H1 (cell line): ENCODE measurements at regions not wholly inside any gene's neighbourhood (a gene's known extent, or its start where the extent isn't known, plus 50 kb on each side); places are given as distances from the start of the nearest gene placed in this dataset.

Source experiments
- CTCF ChIA-PET: fragments of 300-600 bp; sonication (Branson Sonifier 250); formaldehyde crosslinking; loops from one replicate; lab custom pipeline; 2021; ENCODE audit not compliant: partially characterized antibody; lab: Charles Lee
- POLR2A ChIA-PET: fragments of 300-600 bp; sonication (Branson Sonifier 250); formaldehyde crosslinking; loops from one replicate; lab custom pipeline; 2021; ENCODE audit warnings: inconsistent platforms; ENCODE audit not compliant: partially characterized antibody; lab: Charles Lee
- DNase-seq, 2 experiments: peaks; one replicate each; pipeline versions ENCODE4 v3.0.0 to v3.0.0-alpha.2; 2010 to 2022; ENCODE audit warnings: low spot score in 2 of 2, low read depth in 1 of 2, mixed read lengths in 1 of 2
- FAIRE-seq: peaks from 2 replicates; lab custom pipeline; 2011; peaks lifted over from hg19 to GRCh38; lab: Jason Lieb, UNC
- H2AFZ ChIP-seq: 2 replicates; pipeline ENCODE4 v1.8.1; 2012; ENCODE audit warnings: low read length, inconsistent platforms
- H2AK5ac ChIP-seq: 2 replicates; pipeline ENCODE4 v1.6.1; 2013; ENCODE audit warnings: low read depth, low read length
- H2BK120ac ChIP-seq: replicated peaks from 2 replicates; pipeline ENCODE3; 2013; ENCODE audit warnings: low read depth, low read length, inconsistent platforms
- H2BK12ac ChIP-seq: 2 replicates; pipeline ENCODE4 v1.6.1; 2013; ENCODE audit warnings: low read depth, low read length
- H2BK15ac ChIP-seq: 2 replicates; pipeline ENCODE4 v1.6.1; 2013; ENCODE audit warnings: low read length
- H2BK20ac ChIP-seq: 2 replicates; pipeline ENCODE4 v1.6.1; 2013; ENCODE audit warnings: low read length
- H2BK5ac ChIP-seq: 2 replicates; pipeline ENCODE4 v1.6.1; 2013; ENCODE audit warnings: low read depth, low read length
- H3K14ac ChIP-seq: 2 replicates; pipeline ENCODE4 v1.6.1; 2013; ENCODE audit warnings: inconsistent platforms; ENCODE audit not compliant: insufficient read length
- H3K18ac ChIP-seq: 2 replicates; pipeline ENCODE4 v1.6.1; 2013; ENCODE audit warnings: low read length; ENCODE audit errors: extremely low read depth
- H3K23ac ChIP-seq: 2 replicates; pipeline ENCODE4 v1.6.1; 2013; ENCODE audit warnings: inconsistent platforms; ENCODE audit not compliant: insufficient read length
- H3K23me2 ChIP-seq: 2 replicates; pipeline ENCODE4 v1.6.1; 2013; ENCODE audit warnings: low read depth, low read length
- H3K27ac ChIP-seq: 2 replicates; pipeline ENCODE4 v1.6.1; 2011; ENCODE audit warnings: low read depth, low read length, inconsistent platforms
- H3K27me3 ChIP-seq, 4 experiments: replicated peaks in 1 of 4; 1 replicate in 1 of 4; 2 replicates in 3 of 4; pipeline versions ENCODE4 v1.6.1 to v1.8.1; 2011 to 2013; ENCODE audit warnings: low read length in 3 of 4, mild to moderate bottlenecking in 3 of 4, inconsistent platforms in 2 of 4, mixed read lengths in 2 of 4, moderate library complexity in 1 of 4; ENCODE audit not compliant: control insufficient read depth in 3 of 4, insufficient read depth in 3 of 4; ENCODE audit errors: extremely low read depth in 1 of 4
- H3K36me3 ChIP-seq, 4 experiments: 2 replicates each; pipeline versions ENCODE4 v1.6.1 to v1.8.1; 2011 to 2013; ENCODE audit warnings: mild to moderate bottlenecking in 4 of 4, low read length in 3 of 4, moderate library complexity in 2 of 4, control low read depth in 1 of 4, inconsistent platforms in 1 of 4; ENCODE audit not compliant: insufficient read depth in 4 of 4, control insufficient read depth in 2 of 4
- H3K4ac ChIP-seq: replicated peaks from 2 replicates; pipeline ENCODE3; 2013; ENCODE audit warnings: low read length, low read depth, mixed read lengths, inconsistent platforms; ENCODE audit not compliant: insufficient read length
- H3K4me1 ChIP-seq, 4 experiments: replicated peaks in 1 of 4; 1 replicate in 1 of 4; 2 replicates in 3 of 4; pipeline versions ENCODE4 v1.6.1 to v1.8.1; 2011 to 2013; ENCODE audit warnings: low read length in 3 of 4, inconsistent platforms in 2 of 4, mixed read lengths in 1 of 4; ENCODE audit not compliant: insufficient read depth in 4 of 4, control insufficient read depth in 3 of 4
- H3K4me2 ChIP-seq, 2 experiments: 2 replicates each; pipeline versions ENCODE4 v1.6.1 to v1.8.1; 2011 to 2013; ENCODE audit warnings: low read depth in 2 of 2, low read length in 2 of 2, control low read depth in 1 of 2, inconsistent platforms in 1 of 2, mild to moderate bottlenecking in 1 of 2; ENCODE audit not compliant: insufficient read depth in 1 of 2
- H3K4me3 ChIP-seq, 4 experiments: fragments of 200-600, 300-600 bp in 1 of 4; sonication (generic), shearing (Covaris generic), sonication (Bioruptor Twin) in 1 of 4; 2 replicates each; pipeline versions ENCODE4 v1.5.1 to v1.8.1; 2011 to 2016; ENCODE audit warnings: low read length in 4 of 4, low read depth in 3 of 4, control low read depth in 2 of 4, inconsistent platforms in 2 of 4, mild to moderate bottlenecking in 2 of 4, mixed read lengths in 1 of 4, moderate library complexity in 1 of 4; ENCODE audit not compliant: insufficient read depth in 2 of 4; ENCODE audit errors: extremely low read depth in 1 of 4
- H3K56ac ChIP-seq: replicated peaks from 2 replicates; pipeline ENCODE3; 2013; ENCODE audit warnings: low read depth, mild to moderate bottlenecking, mixed read lengths, low read length, inconsistent platforms; ENCODE audit not compliant: insufficient read length
- H3K79me1 ChIP-seq: 2 replicates; pipeline ENCODE4 v1.6.1; 2013; ENCODE audit warnings: low read depth, low read length, control low read depth
- H3K79me2 ChIP-seq, 2 experiments: 2 replicates each; pipeline versions ENCODE4 v1.6.1 to v1.8.1; 2012 to 2013; ENCODE audit warnings: low read length in 2 of 2, mild to moderate bottlenecking in 2 of 2, inconsistent platforms in 1 of 2; ENCODE audit not compliant: insufficient read depth in 2 of 2, control insufficient read depth in 1 of 2
- H3K9ac ChIP-seq, 4 experiments: replicated peaks in 1 of 4; 1 replicate in 1 of 4; 2 replicates in 3 of 4; pipeline versions ENCODE4 v1.6.1 to v1.8.1; 2011 to 2013; ENCODE audit warnings: low read depth in 3 of 4, low read length in 3 of 4, control low read depth in 2 of 4, mild to moderate bottlenecking in 2 of 4, moderate library complexity in 2 of 4, inconsistent platforms in 1 of 4; ENCODE audit errors: extremely low read depth in 1 of 4
- H3K9me3 ChIP-seq, 2 experiments: 2 replicates each; pipeline versions ENCODE4 v1.6.1 to v1.8.1; 2012 to 2013; ENCODE audit warnings: mild to moderate bottlenecking in 2 of 2, moderate library complexity in 2 of 2, control low read depth in 1 of 2, inconsistent platforms in 1 of 2, low read depth in 1 of 2, low read length in 1 of 2, mixed read lengths in 1 of 2; ENCODE audit not compliant: insufficient read depth in 2 of 2
- H4K20me1 ChIP-seq, 2 experiments: replicated peaks in 1 of 2; 2 replicates each; pipeline versions ENCODE3 to v1.8.1; 2011 to 2013; ENCODE audit warnings: inconsistent platforms in 2 of 2, low read length in 2 of 2, mild to moderate bottlenecking in 1 of 2; ENCODE audit not compliant: insufficient read depth in 2 of 2, control insufficient read depth in 1 of 2
- H4K5ac ChIP-seq: 2 replicates; pipeline ENCODE4 v1.6.1; 2013; ENCODE audit warnings: low read length, low read depth, mixed read lengths, inconsistent platforms; ENCODE audit not compliant: insufficient read length
- H4K8ac ChIP-seq: 2 replicates; pipeline ENCODE4 v1.8.0; 2013; ENCODE audit warnings: mild to moderate bottlenecking, moderate library complexity, low read length, inconsistent platforms; ENCODE audit not compliant: insufficient read depth; ENCODE audit errors: extremely low read depth
- H4K91ac ChIP-seq: replicated peaks from 2 replicates; pipeline ENCODE3; 2013; ENCODE audit warnings: low read length, mixed read lengths, inconsistent platforms; ENCODE audit not compliant: insufficient read length
- CEBPB ChIP-seq: IDR thresholded peaks from 2 replicates; pipeline ENCODE4 v1.6.1; 2012; ENCODE audit warnings: low read depth, low read length
- CHD1 ChIP-seq: IDR thresholded peaks from 2 replicates; pipeline ENCODE4 v1.6.1; 2012; ENCODE audit warnings: low read depth, low read length, improper control_type of control experiment
- CREB1 ChIP-seq: IDR thresholded peaks from 2 replicates; pipeline ENCODE4 v1.6.1; 2012; ENCODE audit warnings: inconsistent platforms
- E2F6 ChIP-seq: IDR thresholded peaks from 2 replicates; pipeline ENCODE4 v1.6.1; 2012; ENCODE audit warnings: inconsistent platforms
- HDAC6 ChIP-seq: IDR thresholded peaks from one replicate; pipeline ENCODE4 v1.7.1; 2012; ENCODE audit warnings: low read depth, mild to moderate bottlenecking, inconsistent platforms, low read length, moderate library complexity
- JUND ChIP-seq: IDR thresholded peaks from 2 replicates; pipeline ENCODE4 v1.6.1; 2011; ENCODE audit warnings: mild to moderate bottlenecking, improper control_type of control experiment, low read length
- POLR2A ChIP-seq, 2 experiments: IDR thresholded peaks; 1 replicate in 1 of 2; 2 replicates in 1 of 2; pipeline ENCODE4 v1.6.1; 2011; ENCODE audit warnings: low read depth in 2 of 2, low read length in 2 of 2, mild to moderate bottlenecking in 2 of 2; ENCODE audit errors: control extremely low read depth in 1 of 2
- POLR2AphosphoS5 ChIP-seq: IDR thresholded peaks from 2 replicates; pipeline ENCODE4 v1.6.1; 2011; ENCODE audit warnings: low read depth, low read length
- SAP30 ChIP-seq: fragments of 300-600 bp; sonication (generic); IDR thresholded peaks from 2 replicates; pipeline ENCODE4 v1.7.1; 2012; ENCODE audit warnings: low read length, moderate library complexity, mild to moderate bottlenecking, inconsistent platforms; ENCODE audit not compliant: insufficient read depth, insufficient replicate concordance
- SIX5 ChIP-seq: IDR thresholded peaks from 2 replicates; pipeline ENCODE4 v1.6.1; 2011; ENCODE audit warnings: mild to moderate bottlenecking, low read depth, low read length
- TAF1 ChIP-seq: IDR thresholded peaks from 2 replicates; pipeline ENCODE4 v1.6.1; 2011; ENCODE audit warnings: mild to moderate bottlenecking, low read depth, low read length
- TBP ChIP-seq: IDR thresholded peaks from 2 replicates; pipeline ENCODE4 v1.6.1; 2011; ENCODE audit warnings: low read depth, low read length, improper control_type of control experiment
- TEAD4 ChIP-seq: IDR thresholded peaks from 2 replicates; pipeline ENCODE4 v1.6.1; 2012; ENCODE audit warnings: low read depth, low read length, inconsistent platforms, mixed read lengths
- YY1 ChIP-seq: IDR thresholded peaks from 2 replicates; pipeline ENCODE4 v1.6.1; 2011; ENCODE audit warnings: low read depth, mild to moderate bottlenecking, low read length
- WGBS, 2 experiments: shearing (Covaris generic) in 1 of 2; methylation state at CpG; one replicate each; pipeline versions ENCODE4 v1.1.6 to v1.1.7; 2013 to 2015; ENCODE audit warnings: low lambda C conversion rate in 2 of 2, mixed read lengths in 2 of 2, inconsistent platforms in 1 of 2, low coverage in 1 of 2, missing lambda C conversion rate in 1 of 2; ENCODE audit not compliant: insufficient replicate concordance in 2 of 2, insufficient coverage in 1 of 2, insufficient read length in 1 of 2; ENCODE audit errors: extremely low coverage in 1 of 2, missing lambda C conversion rate in 1 of 2; 5-methylcytosine and 5-hydroxymethylcytosine counted together

- no peak overlapping the region for H4K5ac ChIP-seq
- no peak overlapping the region for H3K4me3 ChIP-seq
- no peaks in the 10 kb centered on the region for H3K23me2 ChIP-seq
- no peak overlapping the region for H2BK120ac ChIP-seq
- H3K79me2 ChIP-seq: no peaks in the 10 kb centered on the region
- POLR2A ChIA-PET: interaction anchor here (1.5 kb wide), 1 partner anchor 41 kb away, joined by 4 read pairs; no protein-coding TSS in a partner anchor
- H2BK12ac ChIP-seq: no peak overlapping the region
- DNase-seq (no peak), FAIRE-seq (no peak)
- no peaks in the 10 kb centered on the region; a peak in 1 of 4 replicates for H3K9me3 ChIP-seq
- no peak overlapping the region for H3K4me2 ChIP-seq
- H2AFZ ChIP-seq: no peak overlapping the region
- H3K4ac ChIP-seq: no peak overlapping the region
- H3K27me3 ChIP-seq: no peaks in the 10 kb centered on the region
- peaks cover 0 to 5% (median 0%) of the 10 kb centered on the region in 4 experiments; a peak in 2 of 7 replicates for H3K4me1 ChIP-seq
- no peak overlapping the region for H2BK20ac ChIP-seq
- H2BK15ac ChIP-seq: no peak overlapping the region
- H3K79me1 ChIP-seq: no peaks in the 10 kb centered on the region
- H3K14ac ChIP-seq: no peak overlapping the region
- peak overlapping the region; percentile 5 for H4K91ac ChIP-seq
- no peak overlapping the region for H3K56ac ChIP-seq
- no peaks in the 10 kb centered on the region for H3K36me3 ChIP-seq
- H3K9ac ChIP-seq: no peak overlapping the region
- no peak overlapping the region for H2BK5ac ChIP-seq
- no peak overlapping the region for H3K23ac ChIP-seq
- H3K27ac ChIP-seq: no peak overlapping the region
- WGBS, 2 experiments: 93% methylated on average over 13 of the region's 13 CpGs; no CpG with 5 or more reads in 1 of the 2 experiments
- no peak overlapping the region for H2AK5ac ChIP-seq
- H4K8ac ChIP-seq: no peak overlapping the region; the same call in 1 of the 2 replicates
- CTCF ChIA-PET: no interaction called here
- H4K20me1 ChIP-seq: no peaks in the 10 kb centered on the region
- no peak overlapping the region for H3K18ac ChIP-seq
- TF ChIP-seq TEAD4: no peak
- no peak for TF ChIP-seq POLR2AphosphoS5
- TF ChIP-seq YY1: no peak
- TF ChIP-seq CREB1: no peak
- no peak for TF ChIP-seq SAP30
- no peak for TF ChIP-seq E2F6
- no peak for TF ChIP-seq SIX5
- no peak for TF ChIP-seq CHD1
- TF ChIP-seq TAF1: no peak
- no peak for TF ChIP-seq JUND
- no peak for TF ChIP-seq HDAC6
- no peak for TF ChIP-seq POLR2A (IDR thresholded peaks at IDR 0.05; ENCODE audit: control extremely low read depth in 1 of 2, low read depth in 2 of 2, low read length in 2 of 2)
- no peak for TF ChIP-seq TBP
- TF ChIP-seq CEBPB: no peak
Measured at GRCh38 chr7:152502813-152503790, 67.3 kb upstream of the KMT2C start.
